ENCODE measurements at regions not wholly inside any gene's neighbourhood (a gene's known extent, or its start where the extent isn't known, plus 50 kb on each side); places are given as distances from the start of the nearest gene placed in this dataset.

DNA sequence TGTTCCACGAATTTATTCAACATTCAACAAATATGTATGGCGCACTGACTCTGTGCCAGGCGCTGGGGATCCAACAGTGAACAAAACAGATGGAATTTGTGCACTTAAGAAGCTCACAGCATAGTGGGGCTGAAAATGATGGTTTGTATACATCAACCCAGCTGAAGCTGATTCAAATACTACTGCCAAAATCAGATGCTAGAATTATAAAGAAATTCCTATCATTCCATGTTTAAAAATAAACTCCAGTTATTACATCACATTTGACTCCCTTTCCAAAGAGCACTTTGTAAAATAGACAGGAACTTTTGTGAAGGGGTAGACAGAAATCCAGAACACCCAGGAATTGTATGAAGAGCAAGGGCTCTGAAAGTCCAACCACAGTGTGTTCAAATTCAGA, 54.1 kb downstream of the ZNF608 start:
- Histone ChIP-seq H3K4ac (replicated peaks; ENCODE audit: insufficient read length, low read depth, low read length) (no peak overlapping the region), H2AK5ac (ENCODE audit: low read depth, low read length) (no peak overlapping the region), H3K79me1 (ENCODE audit: low read depth, low read length) (peaks cover 7% of the 10 kb centered on the region), H3K23me2 (ENCODE audit: low read depth, low read length) (no peaks in the 10 kb centered on the region), H3K56ac (replicated peaks; ENCODE audit: insufficient read length, low read depth, low read length) (no peak overlapping the region), H3K4me2 (ENCODE audit: insufficient read depth in 1 of 2, low read depth in 2 of 2, low read length in 2 of 2) (no peak overlapping the region), H4K20me1 (replicated peaks in 1 of 2; ENCODE audit: control insufficient read depth in 1 of 2, insufficient read depth in 2 of 2, low read length in 2 of 2) (peaks cover 0 to 2% of the 10 kb centered on the region in 2 experiments), H4K5ac (ENCODE audit: insufficient read length, low read depth, low read length) (no peak overlapping the region), H2BK20ac (ENCODE audit: low read length) (no peak overlapping the region), H2BK12ac (ENCODE audit: low read depth, low read length) (no peak overlapping the region; the same call in 1 of the 2 replicates), H4K8ac (ENCODE audit: extremely low read depth, insufficient read depth, low read length) (no peak overlapping the region), H3K23ac (ENCODE audit: insufficient read length) (no peak overlapping the region), H3K14ac (ENCODE audit: insufficient read length) (no peak overlapping the region), H2BK5ac (ENCODE audit: low read depth, low read length) (no peak overlapping the region), H3K27me3 (replicated peaks in 1 of 4; ENCODE audit: control insufficient read depth in 3 of 4, extremely low read depth in 1 of 4, insufficient read depth in 3 of 4, low read length in 3 of 4) (no peaks in the 10 kb centered on the region), H4K91ac (replicated peaks; ENCODE audit: insufficient read length, low read length) (no peak overlapping the region), H3K4me3 (ENCODE audit: extremely low read depth in 1 of 4, insufficient read depth in 2 of 4, low read depth in 3 of 4, low read length in 4 of 4) (no peak overlapping the region), H3K27ac (ENCODE audit: low read depth, low read length) (no peak overlapping the region), H2BK120ac (replicated peaks; ENCODE audit: low read depth, low read length) (no peak overlapping the region), H3K9me3 (ENCODE audit: insufficient read depth in 2 of 2, low read depth in 1 of 2, low read length in 1 of 2) (no peaks in the 10 kb centered on the region), H3K9ac (replicated peaks in 1 of 4; ENCODE audit: extremely low read depth in 1 of 4, low read depth in 3 of 4, low read length in 3 of 4) (no peak overlapping the region), H3K79me2 (ENCODE audit: control insufficient read depth in 1 of 2, insufficient read depth in 2 of 2, low read length in 2 of 2) (peaks cover 9 to 94% of the 10 kb centered on the region in 2 experiments; a peak in 3 of 4 replicates), H2BK15ac (ENCODE audit: low read length) (no peak overlapping the region), H3K18ac (ENCODE audit: extremely low read depth, low read length) (no peak overlapping the region), H2AFZ (ENCODE audit: low read length) (no peak overlapping the region), H3K4me1 (replicated peaks in 1 of 4; ENCODE audit: control insufficient read depth in 3 of 4, insufficient read depth in 4 of 4, low read length in 3 of 4) (peaks cover 0 to 4% (median 1%) of the 10 kb centered on the region in 4 experiments; a peak in 2 of 7 replicates), H3K36me3 (ENCODE audit: control insufficient read depth in 2 of 4, insufficient read depth in 4 of 4, low read length in 3 of 4) (no peaks in the 10 kb centered on the region; a peak in 2 of 8 replicates)
- FAIRE-seq (no peak), DNase-seq (ENCODE audit: low read depth in 1 of 2, low spot score in 2 of 2) (no peak)
- 91% methylated on average over 3 of the region's 3 CpGs; no CpG with 5 or more reads in 1 of the 2 experiments for WGBS, 2 experiments (ENCODE audit: extremely low coverage in 1 of 2, insufficient coverage in 1 of 2, insufficient read length in 1 of 2, insufficient replicate concordance in 2 of 2, low coverage in 1 of 2, low lambda C conversion rate in 2 of 2, missing lambda C conversion rate in 1 of 2)
- POLR2A ChIA-PET (ENCODE audit: partially characterized antibody): interaction anchor here (0.6 to 0.9 kb wide), 2 partner anchors 17 to 53 kb away, joined by 3 read pairs; no protein-coding TSS in a partner anchor
- CTCF ChIA-PET (ENCODE audit: partially characterized antibody): interaction anchor here (1.4 kb wide), 1 partner anchor 35 kb away, joined by 3 read pairs; no protein-coding TSS in a partner anchor
- TF ChIP-seq FOSL1 (IDR thresholded peaks at IDR 0.05; ENCODE audit: insufficient read depth, low read depth, low read length) (no peak), ATF3 (IDR thresholded peaks at IDR 0.05; ENCODE audit: insufficient read depth, low read depth, low read length) (no peak), SP2 (IDR thresholded peaks at IDR 0.05; ENCODE audit: low read length) (no peak), BACH1 (IDR thresholded peaks at IDR 0.05; ENCODE audit: low read length) (no peak), HDAC6 (IDR thresholded peaks at IDR 0.05; ENCODE audit: low read depth, low read length) (no peak), JUN (IDR thresholded peaks at IDR 0.05; ENCODE audit: low read depth, low read length) (no peak), RXRA (IDR thresholded peaks at IDR 0.05; ENCODE audit: insufficient read depth, low read depth, low read length) (no peak), ATF2 (IDR thresholded peaks at IDR 0.05; ENCODE audit: low read length) (no peak), YY1 (IDR thresholded peaks at IDR 0.05; ENCODE audit: low read depth, low read length) (no peak), EZH2 (IDR thresholded peaks at IDR 0.05; ENCODE audit: low read depth, low read length, severe bottlenecking) (no peak), CBX5 (IDR thresholded peaks at IDR 0.05; ENCODE audit: low read depth, low read length) (no peak), KDM1A (IDR thresholded peaks at IDR 0.05; ENCODE audit: borderline replicate concordance, low read length) (no peak)

All from H1 (cell line).